HG02763 (cell line): ENCODE measurements at regions not wholly inside any gene's neighbourhood (a gene's known extent, or its start where the extent isn't known, plus 50 kb on each side); places are given as distances from the start of the nearest gene placed in this dataset.
"Not testable (repeated sequence)": the region's sequence is repeated elsewhere in the genome, so short reads cannot be mapped to it uniquely, and the experiment has no call there.

Experiments
- ATAC-seq: cut with Tn5 transposase; IDR thresholded peaks from one replicate; pipeline ENCODE4 v1.9.1; 2021; ENCODE audit warnings: mild to moderate bottlenecking, moderate library complexity; ENCODE audit not compliant: unreplicated experiment

DNA sequence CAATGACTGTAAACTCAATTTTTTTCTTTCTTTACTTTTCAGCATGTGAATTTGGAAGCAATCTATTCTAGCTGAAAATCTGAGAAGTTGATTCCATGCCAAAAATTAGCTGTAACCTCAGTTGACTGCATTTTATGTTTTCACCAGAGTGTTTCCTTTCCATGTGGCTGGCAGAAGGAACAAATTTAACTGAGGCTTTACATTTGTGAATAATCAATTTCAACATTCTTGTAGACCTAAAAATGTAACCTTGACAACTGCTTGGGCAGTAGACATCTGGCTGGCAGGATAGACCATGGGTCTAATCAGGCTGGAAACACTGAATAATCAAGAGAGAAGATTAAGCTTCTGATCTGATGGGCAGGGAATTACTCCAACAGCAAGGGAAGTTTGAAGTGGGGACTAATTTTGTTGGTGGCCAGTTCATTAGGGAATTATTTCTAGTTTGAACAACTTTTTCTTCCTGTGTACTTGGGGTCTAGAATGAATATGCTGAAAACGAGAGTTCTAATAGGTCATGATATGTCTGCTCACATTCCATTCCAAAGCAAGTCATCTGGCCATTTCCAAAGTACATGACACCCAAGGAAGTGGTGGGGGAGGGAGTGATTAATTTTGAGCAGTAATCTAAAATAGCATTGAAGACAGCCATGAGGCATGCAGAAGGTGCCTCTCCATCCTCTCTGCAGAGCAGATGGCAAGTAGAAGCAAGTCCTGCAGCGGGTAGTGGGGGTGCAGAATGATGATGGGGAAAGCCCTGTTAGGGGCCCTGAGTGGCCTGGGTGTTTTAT, 68.2 kb downstream of the ATP23 start:
- no peak for ATAC-seq

DNA sequence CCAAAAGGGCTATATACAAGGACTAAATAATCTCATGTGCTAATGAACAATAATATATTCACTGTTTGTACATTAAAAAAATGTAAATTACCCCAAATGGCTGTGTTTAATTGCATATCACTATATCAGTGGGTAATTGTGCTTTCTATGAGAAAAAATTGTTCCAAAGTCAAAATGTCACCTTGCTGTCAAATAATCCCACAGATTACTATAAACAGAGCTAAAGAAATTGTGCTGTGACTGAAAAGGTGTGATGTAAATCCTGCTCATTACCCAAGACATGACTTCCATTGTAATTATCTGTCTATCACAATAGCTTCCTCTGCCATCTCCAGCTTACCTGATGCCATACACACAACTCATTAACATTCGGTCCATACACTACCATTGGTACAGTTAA, 70.3 kb downstream of the ATP23 start:
- ATAC-seq, result no peak

DNA sequence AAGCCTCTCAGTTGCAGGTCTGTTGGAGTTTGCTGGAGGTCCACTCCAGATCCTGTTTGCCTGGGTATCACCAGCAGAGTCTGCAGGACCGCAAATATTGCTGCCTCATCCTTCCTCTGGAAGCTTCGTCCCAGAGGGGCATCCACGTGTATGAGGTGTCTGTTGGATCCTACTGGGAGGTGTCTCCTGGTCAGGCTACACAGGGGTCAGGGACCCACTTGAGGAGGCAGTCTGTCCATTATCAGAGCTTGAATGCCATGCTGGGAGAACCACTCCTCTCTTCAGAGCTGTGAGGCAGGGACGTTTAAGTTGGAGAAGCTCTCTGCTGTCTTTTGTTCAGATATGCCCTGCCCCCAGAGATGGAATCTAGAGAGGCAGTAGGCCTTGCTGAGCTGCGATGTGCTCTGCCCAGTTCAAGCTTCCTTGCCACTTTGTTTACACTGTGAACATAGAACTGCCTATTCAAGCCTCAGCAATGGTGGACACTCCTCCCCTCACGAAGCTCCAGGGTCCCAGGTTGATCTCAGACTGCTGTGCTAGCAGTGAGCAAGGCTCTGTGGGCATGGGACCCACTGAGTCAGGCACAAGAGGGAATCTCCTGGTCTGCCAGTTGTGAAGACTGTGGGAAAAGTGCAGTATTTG, 81.1 kb downstream of the ATP23 start:
- not testable (repeated sequence) for ATAC-seq

DNA sequence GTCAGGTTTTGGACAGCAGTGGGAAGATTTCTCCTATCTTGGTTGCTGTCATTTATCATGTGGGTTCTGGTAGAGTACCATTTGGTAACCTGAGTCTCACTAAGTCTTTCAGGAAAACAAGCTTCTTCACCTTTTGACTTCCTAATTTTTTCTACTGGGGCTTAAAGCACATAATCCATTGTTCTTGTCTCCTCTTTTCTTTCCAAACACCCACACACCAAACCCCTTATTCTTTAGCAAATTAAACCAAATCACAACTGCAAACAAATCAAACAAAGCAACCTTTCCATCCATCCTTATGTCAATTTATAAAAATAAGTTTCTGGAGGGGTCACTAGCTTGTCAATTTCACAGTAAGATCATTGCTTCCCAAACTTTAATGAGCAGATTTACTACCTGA, 84.1 kb downstream of the ATP23 start:
- ATAC-seq, result no peak

DNA sequence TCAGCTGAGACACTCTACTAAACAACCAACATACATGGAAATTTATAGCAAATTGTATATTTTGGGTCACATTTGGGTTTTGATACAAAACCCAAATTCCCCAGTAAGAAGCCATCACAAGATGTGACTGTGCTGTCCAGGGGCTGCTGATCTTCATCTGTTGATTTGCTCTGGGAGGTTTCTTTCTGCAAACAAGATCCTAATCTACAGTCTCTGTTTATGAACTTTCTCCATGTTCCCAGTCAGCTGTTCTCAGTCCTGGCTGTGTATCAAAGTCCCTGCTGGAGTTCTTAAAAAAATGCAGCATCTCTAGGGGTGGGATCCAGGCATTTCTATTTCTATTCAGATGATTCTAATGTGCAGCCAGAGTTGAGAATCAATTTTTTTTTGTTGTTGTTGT, 85.1 kb downstream of the ATP23 start:
- no peak for ATAC-seq

DNA sequence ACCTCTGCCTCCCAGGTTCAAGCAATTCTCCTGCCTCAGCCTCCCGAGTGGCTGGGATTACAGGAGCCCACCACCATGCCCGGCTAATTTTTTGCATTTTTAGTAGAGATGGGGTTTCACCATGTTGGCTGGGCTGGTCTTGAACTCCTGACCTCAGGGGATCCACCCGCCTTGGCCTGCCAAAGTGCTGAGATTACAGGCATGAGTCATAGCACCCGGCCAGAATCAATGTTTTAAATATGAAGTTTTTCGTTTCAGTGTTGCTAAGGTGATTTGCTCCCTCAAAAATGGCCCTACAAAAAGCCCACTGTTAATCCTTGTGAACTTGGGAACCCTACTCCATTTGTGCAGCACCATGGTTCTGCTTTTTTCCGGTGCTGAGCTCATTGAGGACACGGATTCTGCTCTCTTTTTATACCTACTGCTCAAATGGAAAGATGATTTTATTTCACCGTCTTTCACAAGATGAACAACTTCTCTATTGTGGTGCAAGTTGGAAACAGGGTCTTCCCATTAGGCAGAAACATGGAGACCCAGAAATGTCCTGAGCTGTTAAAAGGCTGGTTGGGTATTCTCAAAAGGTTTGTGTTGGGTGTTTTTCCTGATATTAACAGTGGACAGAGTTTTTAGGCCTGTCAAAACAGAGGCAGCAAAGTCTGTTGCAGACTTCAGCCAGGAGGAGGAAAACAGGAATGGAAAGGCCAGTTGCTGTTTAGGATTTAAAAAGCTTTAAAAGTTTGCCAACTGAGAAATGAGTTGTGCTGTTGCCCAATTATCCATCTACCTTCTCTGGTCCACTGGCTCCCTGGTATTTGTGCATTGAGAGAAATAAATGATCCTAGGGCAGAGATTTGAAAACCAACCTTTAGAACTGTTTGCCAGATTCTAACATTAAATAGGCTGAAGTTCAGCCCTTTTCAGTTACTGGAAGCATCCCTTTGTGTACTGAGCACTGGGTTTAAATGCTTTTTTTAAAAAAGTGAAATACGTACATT, 85.8 kb downstream of the ATP23 start:
- no peak for ATAC-seq

DNA sequence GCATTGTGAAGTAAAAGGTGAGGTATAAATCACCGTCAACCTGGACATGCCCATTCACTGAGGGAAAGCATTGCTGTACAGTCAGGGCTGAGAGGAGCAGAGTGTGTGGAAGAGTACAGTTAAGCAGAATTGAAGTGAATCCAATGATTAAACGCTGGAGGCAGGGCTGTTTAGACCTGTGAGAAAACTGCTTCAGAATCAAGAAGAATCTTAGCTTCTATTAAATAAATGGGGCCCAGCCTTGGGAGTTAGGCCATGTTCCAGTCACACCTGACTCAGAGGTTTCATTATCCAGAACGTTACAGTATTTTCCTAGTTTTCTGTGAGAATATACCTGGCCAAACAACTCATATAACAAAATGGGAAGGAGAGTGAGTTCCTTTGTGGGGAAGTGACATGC, 86.9 kb downstream of the ATP23 start:
- no peak for ATAC-seq

DNA sequence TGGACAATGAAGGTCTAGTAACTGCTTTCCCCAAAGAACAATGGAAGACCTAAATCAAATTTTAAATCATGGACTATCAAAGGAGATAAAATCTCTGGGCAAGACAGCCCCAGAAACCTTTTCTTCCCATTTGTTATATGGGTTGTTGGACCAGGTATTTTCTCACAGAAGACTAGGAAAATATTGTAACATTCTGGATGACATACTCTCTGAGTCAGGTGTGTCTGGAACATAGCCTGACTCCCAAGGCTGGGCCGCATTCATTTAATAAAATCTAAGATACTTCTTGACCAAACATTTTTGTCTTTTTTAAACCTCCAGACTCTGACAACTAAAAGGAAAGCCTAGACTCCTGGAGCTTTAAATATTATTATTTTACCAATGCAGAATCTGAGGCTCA, 87.9 kb downstream of the ATP23 start:
- no peak for ATAC-seq

DNA sequence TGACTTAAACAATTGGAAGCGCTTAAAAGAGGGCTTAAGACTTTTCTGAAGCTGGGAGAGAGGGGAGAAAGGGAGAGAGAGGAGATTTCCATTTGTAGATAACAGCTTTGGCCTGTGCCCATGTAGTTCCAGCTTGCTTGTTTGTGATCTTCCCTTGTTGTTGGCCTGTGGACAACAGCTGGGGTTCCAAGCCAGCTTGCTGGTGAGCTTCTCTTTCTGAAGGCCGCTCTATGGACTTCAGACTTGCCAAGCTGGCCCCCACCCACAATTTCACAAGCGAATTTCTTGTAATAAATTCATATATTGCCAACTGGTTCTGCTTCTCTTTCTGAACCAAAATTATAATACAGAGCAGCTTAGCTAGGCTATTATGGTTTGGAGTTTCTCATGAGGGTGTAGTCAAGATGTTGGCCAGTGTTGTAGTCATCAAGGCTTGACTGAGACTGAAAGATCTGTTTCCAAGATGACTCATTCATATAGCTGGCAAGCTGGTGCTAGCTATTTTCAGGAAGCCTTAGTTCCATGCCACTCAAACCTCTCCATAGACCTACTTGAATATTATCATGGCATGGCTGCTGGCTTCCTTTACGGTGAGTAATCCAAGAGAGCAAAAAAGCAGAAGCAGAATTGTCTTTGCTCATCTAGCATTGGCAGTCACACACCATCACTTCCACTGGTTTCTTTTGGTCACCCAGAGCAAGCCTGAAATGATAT, 89.4 kb downstream of the ATP23 start:
- ATAC-seq, result no peak

DNA sequence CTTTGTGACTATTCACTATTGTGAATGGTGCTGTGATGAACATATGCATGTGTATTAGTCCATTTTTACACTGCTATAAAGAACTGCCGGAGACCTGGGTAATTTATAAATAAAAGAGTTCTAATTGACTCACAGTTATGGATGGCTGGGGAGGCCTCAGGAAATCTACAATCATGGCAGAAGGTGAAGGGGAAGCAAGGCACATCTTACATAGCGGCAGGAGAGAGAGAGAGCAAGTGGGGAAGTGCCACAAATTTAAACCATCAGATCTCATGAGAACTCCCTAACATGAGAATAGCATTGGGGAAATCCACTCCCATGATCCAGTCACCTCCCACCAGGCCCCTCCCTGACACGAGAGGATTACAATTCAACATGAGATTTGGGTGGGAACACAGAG, 90.8 kb downstream of the ATP23 start:
- ATAC-seq, result no peak

DNA sequence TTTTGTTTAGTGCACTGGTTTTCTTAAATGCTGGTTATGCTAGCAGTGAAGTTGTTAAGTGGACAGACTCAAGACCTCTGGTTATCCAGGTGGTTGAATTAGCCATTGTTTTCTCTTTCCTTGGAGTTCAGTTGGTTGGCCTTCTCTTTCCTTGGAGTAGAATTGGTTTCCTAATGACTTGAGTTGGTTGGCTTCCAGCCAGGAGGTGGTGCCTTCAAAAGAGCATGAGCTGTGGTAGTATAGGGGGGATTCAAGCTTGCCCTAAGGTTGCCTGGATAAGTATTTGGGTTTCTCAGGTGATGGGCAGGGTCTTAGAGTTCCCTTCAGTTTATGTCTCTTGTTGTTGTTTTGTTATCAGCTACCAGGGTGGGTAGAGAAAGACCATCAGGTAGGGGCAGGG, 92.5 kb downstream of the ATP23 start:
- no peak for ATAC-seq

DNA sequence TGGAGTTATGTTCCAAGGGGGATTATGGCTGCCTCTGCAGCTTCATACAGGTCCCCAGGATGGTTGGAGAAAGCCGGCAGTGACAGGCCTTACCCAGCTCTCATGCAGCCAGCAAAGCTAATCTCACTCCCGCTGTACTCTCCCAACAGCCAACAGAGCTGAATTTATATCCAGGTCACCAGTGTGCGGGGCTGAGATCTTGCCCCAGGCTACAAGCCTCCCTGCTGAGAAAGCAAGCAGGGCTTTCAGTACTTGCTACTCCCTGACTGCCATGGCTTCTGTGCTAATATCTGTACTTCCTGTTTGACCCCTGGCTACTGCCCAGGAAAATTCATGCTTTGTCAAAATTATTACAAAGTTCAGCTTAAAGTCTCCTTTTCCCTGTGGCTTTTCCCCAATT, 92.9 kb downstream of the ATP23 start:
- ATAC-seq, result no peak

DNA sequence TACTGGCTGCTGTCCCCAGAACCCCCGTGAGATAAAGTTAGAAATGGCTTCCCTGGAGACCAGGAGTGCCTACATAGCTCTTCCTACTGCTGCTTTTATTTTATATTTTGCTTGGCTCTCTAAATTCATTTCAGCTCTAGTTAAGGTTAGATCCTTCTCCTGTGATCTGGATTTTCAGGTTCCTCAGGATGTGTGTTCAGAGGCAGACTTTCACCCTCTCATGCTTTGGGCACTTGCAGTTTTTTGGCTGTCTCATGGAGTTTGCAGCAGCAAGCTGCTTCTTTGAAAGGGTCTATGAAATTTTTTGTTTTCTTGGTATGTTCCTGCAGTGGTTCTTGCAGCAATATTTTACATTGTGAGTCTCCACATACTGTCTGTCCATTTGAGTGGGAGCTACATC, 93.3 kb downstream of the ATP23 start:
- ATAC-seq, result no peak

DNA sequence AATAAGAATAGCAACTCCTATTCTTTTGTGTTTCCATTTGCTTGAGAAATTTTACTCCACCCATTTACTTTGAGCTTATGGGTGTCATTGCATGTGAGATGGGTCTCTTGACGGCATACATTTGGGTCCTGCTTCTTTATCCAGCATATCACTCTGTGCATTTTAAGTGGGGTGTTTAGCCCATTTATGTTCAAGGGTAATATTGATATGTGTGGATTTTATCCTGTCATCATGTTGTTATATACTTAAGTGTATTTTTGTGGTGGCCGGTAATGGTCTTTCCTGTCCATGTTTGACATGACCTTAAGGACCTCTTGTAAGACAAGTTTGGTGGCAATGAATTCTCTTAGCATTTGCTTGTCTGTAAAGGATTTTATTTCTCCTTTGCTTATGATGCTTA, 100.1 kb downstream of the ATP23 start:
- no peak for ATAC-seq

DNA sequence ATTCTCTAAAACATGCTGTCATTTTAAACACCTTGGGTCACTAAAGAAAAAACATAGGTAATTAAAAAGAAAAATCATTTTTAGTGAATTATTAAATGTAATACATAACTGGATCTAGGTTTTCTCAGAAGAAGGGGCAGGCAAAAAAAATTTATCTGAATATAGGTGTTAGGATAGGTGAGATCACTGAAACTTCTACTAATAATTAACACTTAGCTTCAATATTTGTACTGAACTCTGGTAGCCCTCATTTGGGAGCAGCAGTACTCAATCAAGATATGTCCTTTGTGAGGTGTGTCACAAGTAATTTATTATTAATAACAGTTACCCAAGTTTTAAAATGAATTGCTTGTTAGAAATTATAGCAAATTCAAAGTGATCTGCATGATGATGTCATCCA, 103.6 kb downstream of the ATP23 start:
- ATAC-seq, result no peak

DNA sequence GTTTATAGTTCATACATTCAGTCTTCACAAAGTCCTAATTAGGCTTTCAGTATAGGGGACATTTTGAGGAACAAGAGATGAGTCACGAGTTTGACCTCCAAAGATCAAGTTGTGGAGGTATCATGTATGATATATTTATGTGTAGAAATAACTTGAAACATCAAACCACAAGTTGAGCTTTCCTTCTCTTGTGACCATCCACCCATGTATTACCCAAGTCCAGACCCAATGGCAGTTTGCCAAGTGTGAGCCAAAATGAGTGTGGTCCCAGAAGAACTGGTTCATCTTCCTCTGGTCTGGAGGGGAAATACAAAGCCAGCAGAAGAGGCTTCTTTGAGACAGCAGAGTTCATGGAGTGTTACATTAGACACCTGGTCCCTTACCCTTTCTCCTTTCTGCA, 104.9 kb downstream of the ATP23 start:
- ATAC-seq, result no peak

DNA sequence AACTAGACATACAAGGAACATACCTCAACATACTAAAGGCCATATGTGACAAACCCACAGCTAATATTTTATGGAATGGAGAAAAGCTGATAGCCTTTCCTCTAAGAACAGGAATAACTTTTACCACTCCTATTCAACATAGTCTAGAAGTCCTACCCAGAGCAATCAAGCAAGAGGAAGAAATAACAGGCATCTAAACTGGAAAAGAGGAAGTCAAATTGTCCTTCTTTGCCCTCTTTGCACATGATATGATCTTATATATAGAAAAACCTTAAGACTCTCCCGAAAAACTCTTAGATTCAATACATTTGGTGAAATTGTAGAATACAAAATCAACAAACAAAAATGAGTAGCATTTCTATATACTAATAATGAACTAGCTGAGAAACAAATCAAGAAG, 110.0 kb downstream of the ATP23 start:
- ATAC-seq, result no peak

DNA sequence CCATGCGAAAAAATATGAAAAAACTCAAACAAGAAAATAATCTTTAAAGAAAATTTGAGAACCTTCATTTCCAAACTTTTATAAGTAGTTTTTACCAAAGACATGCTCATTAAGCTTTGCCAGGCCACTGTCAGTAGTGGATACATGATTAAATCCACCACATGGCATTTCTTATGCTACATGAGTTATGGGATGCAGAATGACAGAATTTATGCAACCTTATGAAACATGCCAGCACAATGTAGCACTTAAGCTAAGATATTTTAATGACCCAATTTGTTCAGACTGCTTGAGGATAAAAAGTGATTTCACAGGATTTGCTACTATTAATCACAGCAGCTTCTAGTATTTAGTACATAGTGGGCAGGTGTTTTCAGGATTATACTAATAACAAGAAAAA, 123.3 kb downstream of the ATP23 start:
- ATAC-seq, result no peak

DNA sequence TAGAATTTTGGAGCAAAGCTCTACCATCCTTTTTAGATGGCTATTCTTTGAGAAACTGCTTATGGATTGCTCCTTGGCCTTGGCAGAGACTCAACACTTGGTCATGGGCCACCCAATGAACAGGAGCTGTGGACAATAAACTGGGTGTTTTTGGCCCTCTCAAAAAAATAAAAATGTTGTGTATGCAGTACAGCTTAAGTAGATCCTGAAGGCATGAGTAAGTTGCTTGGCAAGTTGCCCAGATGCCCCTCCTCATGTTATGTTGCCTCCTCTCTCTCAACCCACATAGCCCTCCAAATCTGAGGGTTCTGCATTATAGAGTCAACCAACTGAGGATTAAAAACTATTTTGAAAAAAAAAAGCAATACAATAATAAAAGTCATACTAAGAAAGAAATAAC, 124.9 kb downstream of the ATP23 start:
- no peak for ATAC-seq

DNA sequence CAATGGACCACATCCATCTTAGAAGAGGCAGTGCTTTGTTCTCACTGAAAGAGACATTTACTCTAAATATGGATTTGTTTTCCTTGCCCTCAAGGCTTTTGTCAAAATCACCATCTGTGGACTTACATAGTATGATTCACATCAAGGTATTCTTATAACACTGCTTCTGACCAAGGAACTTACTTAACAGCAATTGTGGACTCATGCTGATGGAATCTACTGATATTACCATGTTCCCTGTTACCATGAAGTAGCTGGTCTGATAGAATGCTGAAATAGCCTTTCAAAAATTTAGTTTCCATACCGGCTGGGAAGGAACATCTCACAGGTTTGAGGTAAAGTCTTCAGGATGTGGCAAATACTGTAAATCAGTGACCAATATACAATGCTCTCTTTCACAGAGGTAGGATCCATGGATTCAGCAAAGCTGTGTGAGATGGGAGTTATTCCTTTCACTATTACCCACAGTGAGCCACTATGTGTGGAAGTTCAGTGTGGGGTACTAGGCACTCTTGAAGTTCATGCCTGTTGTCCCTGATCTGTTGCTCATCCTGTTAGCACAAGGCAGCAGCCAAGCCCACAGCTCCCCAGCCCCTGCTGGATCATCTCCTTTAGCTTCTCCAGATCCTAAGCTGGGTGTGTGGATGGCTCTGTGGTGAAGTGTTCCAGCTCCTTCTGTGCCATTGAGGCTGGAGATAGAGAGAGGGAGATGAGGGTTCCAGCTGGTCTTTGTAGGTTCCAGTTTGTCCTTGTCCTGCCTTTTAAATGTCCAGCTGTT, 126.4 kb downstream of the ATP23 start:
- no peak for ATAC-seq
